Skeletal muscle satellite cell (primary cell): ENCODE measurements at regions not wholly inside any gene's neighbourhood (a gene's known extent, or its start where the extent isn't known, plus 50 kb on each side); places are given as distances from the start of the nearest gene placed in this dataset.
"Not testable (repeated sequence)": the region's sequence is repeated elsewhere in the genome, so short reads cannot be mapped to it uniquely, and the experiment has no call there.

Experiments
- H3K27me3 ChIP-seq: 2 replicates; pipeline ENCODE4 v1.7.0; 2013; ENCODE audit warnings: low read length; ENCODE audit not compliant: control insufficient read depth, insufficient read depth
- H3K36me3 ChIP-seq: 2 replicates; pipeline ENCODE4 v1.7.0; 2013; ENCODE audit warnings: mild to moderate bottlenecking, control low read depth, low read length; ENCODE audit not compliant: insufficient read depth
- H3K4me1 ChIP-seq: 2 replicates; pipeline ENCODE4 v1.7.0; 2013; ENCODE audit warnings: low read length; ENCODE audit not compliant: control insufficient read depth, insufficient read depth
- H3K4me2 ChIP-seq: 2 replicates; pipeline ENCODE4 v1.7.0; 2013; ENCODE audit warnings: mild to moderate bottlenecking, low read length
- H3K4me3 ChIP-seq: 2 replicates; pipeline ENCODE4 v1.7.0; 2013; ENCODE audit warnings: low read length
- H3K9ac ChIP-seq: 2 replicates; pipeline ENCODE4 v1.7.0; 2013; ENCODE audit warnings: mild to moderate bottlenecking, low read depth, low read length, moderate library complexity
- H3K9me3 ChIP-seq: replicated peaks from 2 replicates; pipeline ENCODE4 v1.7.0; 2013; ENCODE audit warnings: mild to moderate bottlenecking, control low read depth, low read length

DNA sequence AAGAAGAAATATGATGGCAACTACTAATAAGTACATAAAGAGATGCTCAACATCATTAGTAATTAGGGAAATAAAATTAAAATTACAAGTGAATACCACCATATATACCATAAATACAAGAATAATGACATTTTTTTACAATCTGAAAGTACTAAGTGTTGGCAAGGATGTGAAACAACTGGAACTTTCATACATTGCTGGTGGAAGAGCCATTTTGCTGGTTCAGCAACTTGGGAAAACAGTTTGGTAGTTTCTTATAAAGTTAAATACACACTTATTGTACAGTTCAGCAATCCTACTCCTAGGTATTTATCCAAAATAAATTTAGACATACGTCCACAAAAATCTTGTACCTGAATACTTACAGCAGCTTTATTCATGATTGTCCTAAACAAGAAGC lies 192.9 kb downstream of the CARTPT start:
- Histone ChIP-seq H3K4me3 (no peak overlapping the region), H3K4me2 (no peak overlapping the region), H3K9me3 (no peaks in the 10 kb centered on the region), H3K36me3 (no peaks in the 10 kb centered on the region), H3K9ac (no peak overlapping the region), H3K4me1 (no peaks in the 10 kb centered on the region), H3K27me3 (no peaks in the 10 kb centered on the region)

- Histone ChIP-seq H3K4me1 (no peaks in the 10 kb centered on the region), H3K27me3 (no peaks in the 10 kb centered on the region), H3K9ac (no peak overlapping the region), H3K4me2 (no peak overlapping the region), H3K9me3 (no peaks in the 10 kb centered on the region), H3K36me3 (no peaks in the 10 kb centered on the region), H3K4me3 (no peak overlapping the region)
Observed at GRCh38 chr5:71914281-71914680, 193.0 kb upstream of the MAP1B start.

DNA sequence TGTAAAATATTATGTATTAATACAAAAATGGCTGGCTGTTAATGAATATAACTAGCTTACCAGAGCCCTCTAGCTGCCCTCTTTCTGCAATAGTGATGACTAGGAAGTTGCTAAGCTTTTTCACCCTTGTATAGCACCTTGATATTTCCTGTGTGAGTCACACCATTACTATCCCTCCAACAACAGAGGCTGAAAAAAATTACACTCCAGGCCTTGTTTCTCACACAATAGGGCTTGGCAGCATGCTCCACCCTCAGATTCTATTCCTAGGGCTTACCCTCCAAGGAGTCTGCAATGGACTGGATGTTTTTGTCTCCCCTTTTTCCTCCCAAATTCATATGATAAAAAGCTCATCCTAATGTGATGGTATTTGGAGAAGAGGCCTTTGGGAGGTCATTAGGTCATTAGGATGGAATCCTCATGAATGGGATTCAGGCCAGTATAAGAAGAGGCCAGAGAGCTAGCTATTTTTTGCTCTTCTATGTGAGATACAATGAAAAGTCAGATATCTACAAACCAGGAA lies 184.6 kb upstream of the MAP1B start:
- H3K4me1 ChIP-seq = peaks cover 25% of the 10 kb centered on the region
- H3K27me3 ChIP-seq = no peaks in the 10 kb centered on the region
- H3K4me3 ChIP-seq = no peak overlapping the region
- no peaks in the 10 kb centered on the region for H3K36me3 ChIP-seq
- H3K9me3 ChIP-seq = no peaks in the 10 kb centered on the region
- H3K4me2 ChIP-seq = no peak overlapping the region
- H3K9ac ChIP-seq = no peak overlapping the region

GRCh38 chr5:71923755-71924154 lies 183.5 kb upstream of the MAP1B start:
- Histone ChIP-seq H3K4me2 (no peak overlapping the region), H3K4me1 (peaks cover 25% of the 10 kb centered on the region), H3K27me3 (no peaks in the 10 kb centered on the region), H3K9me3 (no peaks in the 10 kb centered on the region), H3K36me3 (no peaks in the 10 kb centered on the region), H3K4me3 (no peak overlapping the region), H3K9ac (no peak overlapping the region)

DNA sequence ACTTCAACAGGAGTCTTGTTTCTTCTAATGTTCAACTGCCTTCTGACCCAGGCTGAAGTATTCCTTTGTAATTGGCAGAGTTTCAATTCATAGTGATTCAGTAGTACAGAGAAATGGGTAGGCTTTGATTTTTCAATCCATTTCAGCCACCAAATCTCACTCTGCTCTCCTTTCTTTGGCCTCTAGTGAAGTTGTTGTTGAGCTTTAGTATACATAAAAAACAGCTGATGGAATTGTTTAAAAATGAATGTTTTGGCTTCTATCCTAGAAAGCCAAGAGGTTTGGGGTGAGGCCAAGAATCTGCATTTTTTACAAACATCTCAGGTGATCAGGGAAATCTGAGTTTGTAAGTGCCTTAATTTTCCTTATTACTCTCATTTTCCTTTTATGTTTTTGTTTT lies 182.9 kb upstream of the MAP1B start:
- no peaks in the 10 kb centered on the region for H3K9me3 ChIP-seq
- no peak overlapping the region for H3K4me3 ChIP-seq
- H3K36me3 ChIP-seq = no peaks in the 10 kb centered on the region
- H3K27me3 ChIP-seq = peaks cover 2% of the 10 kb centered on the region
- H3K4me1 ChIP-seq = peaks cover 25% of the 10 kb centered on the region
- H3K4me2 ChIP-seq = no peak overlapping the region
- no peak overlapping the region for H3K9ac ChIP-seq

- no peak overlapping the region for H3K4me2 ChIP-seq
- no peak overlapping the region for H3K4me3 ChIP-seq
- peaks cover 25% of the 10 kb centered on the region for H3K4me1 ChIP-seq
- H3K36me3 ChIP-seq = no peaks in the 10 kb centered on the region
- H3K27me3 ChIP-seq = peaks cover 7% of the 10 kb centered on the region
- no peak overlapping the region for H3K9ac ChIP-seq
- no peaks in the 10 kb centered on the region for H3K9me3 ChIP-seq
Observed at GRCh38 chr5:71924980-71925379, 182.3 kb upstream of the MAP1B start.

GRCh38 chr5:71925608-71926091 lies 181.6 kb upstream of the MAP1B start:
- Histone ChIP-seq H3K27me3 (peaks cover 7% of the 10 kb centered on the region), H3K4me1 (peaks cover 25% of the 10 kb centered on the region), H3K36me3 (no peaks in the 10 kb centered on the region), H3K4me3 (no peak overlapping the region), H3K4me2 (no peak overlapping the region), H3K9ac (no peak overlapping the region), H3K9me3 (no peaks in the 10 kb centered on the region)

DNA sequence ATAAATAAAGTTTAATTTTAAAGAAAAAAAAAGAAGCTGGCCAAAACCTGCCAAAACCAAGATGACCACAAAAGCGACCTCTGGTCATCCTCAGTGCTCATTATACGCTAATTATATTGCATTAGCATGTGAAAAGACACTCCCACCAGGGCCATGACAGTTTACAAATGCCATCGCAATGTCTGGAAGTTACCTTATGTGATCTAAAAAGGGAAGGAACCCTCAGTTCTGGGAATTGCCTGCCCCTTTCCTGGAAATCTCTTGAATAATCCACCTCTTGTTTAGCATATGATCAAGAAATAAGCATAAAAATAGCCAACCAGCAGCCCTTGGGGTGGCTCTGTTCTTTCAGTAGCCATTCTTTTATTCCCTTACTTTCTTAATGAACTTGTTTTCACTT lies 178.3 kb upstream of the MAP1B start:
- Histone ChIP-seq H3K4me3 (no peak overlapping the region), H3K9me3 (no peaks in the 10 kb centered on the region), H3K4me1 (peaks cover 31% of the 10 kb centered on the region), H3K4me2 (no peak overlapping the region), H3K27me3 (peaks cover 7% of the 10 kb centered on the region), H3K36me3 (no peaks in the 10 kb centered on the region), H3K9ac (no peak overlapping the region)

DNA sequence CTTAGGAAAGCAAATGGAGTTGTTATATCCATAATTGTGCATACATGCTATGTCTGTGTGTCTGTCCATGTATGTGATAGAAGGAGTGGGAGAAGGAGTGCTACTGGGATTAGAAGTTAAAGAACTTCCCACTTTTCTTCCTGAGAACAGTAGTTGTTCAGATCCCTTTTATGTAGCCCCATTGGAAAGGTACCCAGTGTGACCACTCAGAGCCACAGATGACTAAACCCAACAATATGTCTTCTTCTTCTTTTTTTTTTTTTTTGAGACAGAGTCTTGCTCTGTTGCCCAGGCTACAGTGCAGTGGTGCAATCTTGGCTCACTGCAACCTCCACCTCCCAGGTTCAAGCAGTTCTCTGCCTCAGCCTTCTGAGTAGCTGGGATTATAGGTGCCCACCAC lies 176.7 kb upstream of the MAP1B start:
- not testable (repeated sequence) for H3K27me3 ChIP-seq, H3K36me3 ChIP-seq, H3K4me2 ChIP-seq, H3K4me3 ChIP-seq, H3K9me3 ChIP-seq, H3K9ac ChIP-seq
- H3K4me1 ChIP-seq = peaks cover 17% of the 10 kb centered on the region

GRCh38 chr5:71932131-71932654 lies 175.1 kb upstream of the MAP1B start:
- H3K4me3 ChIP-seq = no peak overlapping the region
- H3K4me1 ChIP-seq = peaks cover 15% of the 10 kb centered on the region
- no peaks in the 10 kb centered on the region for H3K9me3 ChIP-seq
- H3K36me3 ChIP-seq = no peaks in the 10 kb centered on the region
- no peak overlapping the region for H3K9ac ChIP-seq
- H3K27me3 ChIP-seq = peaks cover 16% of the 10 kb centered on the region
- H3K4me2 ChIP-seq = no peak overlapping the region

DNA sequence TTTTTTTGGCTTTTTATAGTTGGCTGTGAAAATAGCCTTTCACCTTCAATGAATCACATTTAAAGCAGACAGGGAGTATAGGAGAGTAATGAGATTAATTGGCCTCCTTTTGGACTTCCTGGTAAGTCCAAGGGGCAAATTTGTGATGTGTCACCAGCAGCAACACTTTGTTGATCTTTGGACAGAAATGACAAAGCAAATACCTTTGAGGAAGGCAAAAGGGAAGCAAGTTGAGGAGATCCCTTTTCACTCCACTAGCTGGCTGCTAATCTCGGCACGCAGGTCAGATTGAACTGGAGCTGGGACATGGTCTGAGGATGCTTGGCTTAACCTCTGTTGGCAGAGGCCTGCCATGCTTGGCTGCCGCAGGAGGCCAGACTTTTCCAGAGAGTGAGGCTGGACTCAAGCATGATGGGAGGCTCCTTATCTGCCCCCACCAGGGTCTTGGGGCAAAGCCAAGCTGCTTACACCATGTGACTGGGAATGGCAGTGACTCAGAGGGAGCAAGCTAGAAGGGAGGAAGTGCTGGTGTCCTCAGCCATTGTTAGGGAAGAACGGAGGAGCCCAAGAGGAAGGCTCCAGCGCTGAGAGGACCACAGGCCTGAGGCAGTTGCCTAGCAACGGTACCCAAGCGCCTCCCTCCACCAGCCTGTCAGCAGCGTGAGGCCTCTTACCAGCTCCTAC lies 174.5 kb upstream of the MAP1B start:
- peaks cover 20% of the 10 kb centered on the region for H3K27me3 ChIP-seq
- no peaks in the 10 kb centered on the region for H3K36me3 ChIP-seq
- H3K9ac ChIP-seq = no peak overlapping the region
- peaks cover 15% of the 10 kb centered on the region for H3K4me1 ChIP-seq
- no peak overlapping the region for H3K4me3 ChIP-seq
- no peaks in the 10 kb centered on the region for H3K9me3 ChIP-seq
- no peak overlapping the region for H3K4me2 ChIP-seq

DNA sequence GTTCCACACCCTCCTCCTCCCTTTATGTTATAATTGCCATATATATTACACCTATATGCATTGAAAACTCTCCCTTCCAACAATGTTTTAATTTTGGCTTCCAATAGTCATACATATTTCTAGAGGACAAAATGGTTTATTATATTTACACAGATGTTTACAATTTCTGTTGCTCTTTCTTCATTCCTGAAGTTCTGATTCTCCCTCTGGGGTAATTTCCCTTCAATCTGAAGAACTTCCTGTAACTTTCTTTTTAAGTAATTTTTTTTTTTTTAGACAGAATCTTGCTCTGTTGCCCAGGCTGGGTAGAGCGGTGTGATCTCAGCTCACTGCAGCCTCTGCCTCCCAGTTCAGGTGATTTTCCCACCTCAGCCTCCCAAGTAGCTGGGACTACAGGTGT lies 173.0 kb upstream of the MAP1B start:
- Histone ChIP-seq H3K27me3 (peaks cover 28% of the 10 kb centered on the region), H3K4me2 (no peak overlapping the region), H3K4me1 (peaks cover 15% of the 10 kb centered on the region), H3K9me3 (no peaks in the 10 kb centered on the region), H3K9ac (no peak overlapping the region), H3K4me3 (no peak overlapping the region), H3K36me3 (no peaks in the 10 kb centered on the region)
